Endothelial cell of umbilical vein (primary cell): ENCODE measurements at regions not wholly inside any gene's neighbourhood (a gene's known extent, or its start where the extent isn't known, plus 50 kb on each side); places are given as distances from the start of the nearest gene placed in this dataset.

Experiments used
- BruUV-seq: library from RNA; stranded (reverse); fragments of 400-500 nt; replicated peaks from 2 replicates; lab custom pipeline; 2021; lab: Mats Ljungman, UMichigan
- CTCF ChIA-PET: fragments of 300-600, 350-600 bp; sonication (Branson Sonifier 250); formaldehyde crosslinking; loops from one replicate; lab custom pipeline; 2021; ENCODE audit warnings: antibody characterized with exemption, inconsistent platforms; lab: Charles Lee
- POLR2A ChIA-PET: fragments of 300-600, 350-600 bp; sonication (Branson Sonifier 250); formaldehyde crosslinking; loops from one replicate; lab custom pipeline; 2021; ENCODE audit warnings: antibody characterized with exemption, inconsistent platforms; lab: Charles Lee
- DNase-seq: peaks from one replicate; pipeline ENCODE4 v3.0.0-alpha.2; 2011; ENCODE audit warnings: low read depth, low spot score
- FAIRE-seq: peaks from 2 replicates; lab custom pipeline; 2011; peaks lifted over from hg19 to GRCh38; lab: Jason Lieb, UNC
- H2AFZ ChIP-seq: 2 replicates; pipeline ENCODE4 v1.6.0; 2012; ENCODE audit warnings: low read depth, low read length, control low read depth, inconsistent platforms
- H3K27ac ChIP-seq: 2 replicates; pipeline ENCODE4 v1.5.1; 2011; ENCODE audit warnings: low read depth, mild to moderate bottlenecking, control low read depth, low read length, moderate library complexity; ENCODE audit not compliant: insufficient read depth
- H3K27me3 ChIP-seq, 2 experiments: 2 replicates each; pipeline versions ENCODE4 v1.6.0 to v1.6.1; 2011; ENCODE audit warnings: low read length in 2 of 2, mixed read lengths in 1 of 2; ENCODE audit not compliant: control insufficient read depth in 2 of 2, insufficient read depth in 2 of 2
- H3K36me3 ChIP-seq, 2 experiments: 2 replicates in 1 of 2; 3 replicates in 1 of 2; pipeline ENCODE4 v1.5.1; 2011; ENCODE audit warnings: low read length in 2 of 2, mild to moderate bottlenecking in 1 of 2, moderate library complexity in 1 of 2; ENCODE audit not compliant: control insufficient read depth in 2 of 2, insufficient read depth in 2 of 2; ENCODE audit errors: extremely low read depth in 1 of 2
- H3K4me1 ChIP-seq: 3 replicates; pipeline ENCODE4 v1.5.1; 2011; ENCODE audit warnings: mild to moderate bottlenecking, low read length; ENCODE audit not compliant: control insufficient read depth, insufficient read depth; ENCODE audit errors: extremely low read depth
- H3K4me2 ChIP-seq: 2 replicates; pipeline ENCODE4 v1.6.1; 2011; ENCODE audit warnings: low read length, control low read depth, mixed read lengths; ENCODE audit not compliant: insufficient read depth
- H3K4me3 ChIP-seq, 3 experiments: fragments of 200-600 bp in 1 of 3; sonication (generic), shearing (Covaris generic) in 1 of 3; replicated peaks in 1 of 3; 2 replicates each; pipeline ENCODE4 v1.5.1; 2011 to 2016; ENCODE audit warnings: control low read depth in 3 of 3, low read length in 3 of 3, mild to moderate bottlenecking in 2 of 3, inconsistent platforms in 1 of 3, low read depth in 1 of 3, moderate library complexity in 1 of 3; ENCODE audit not compliant: insufficient read depth in 1 of 3
- H3K79me2 ChIP-seq: 2 replicates; pipeline ENCODE4 v1.6.0; 2012; ENCODE audit warnings: low read length, inconsistent platforms; ENCODE audit not compliant: control insufficient read depth, insufficient read depth
- H3K9ac ChIP-seq: replicated peaks from 2 replicates; pipeline ENCODE3; 2011; ENCODE audit warnings: low read length, control low read depth; ENCODE audit not compliant: insufficient read depth; ENCODE audit errors: extremely low read depth
- H3K9me1 ChIP-seq: replicated peaks from 3 replicates; pipeline ENCODE4 v1.6.0; 2011; ENCODE audit warnings: mild to moderate bottlenecking, low read length; ENCODE audit not compliant: control insufficient read depth, insufficient read depth; ENCODE audit errors: extremely low read depth
- H3K9me3 ChIP-seq: replicated peaks from 2 replicates; pipeline ENCODE4 v1.5.1; 2012; ENCODE audit warnings: low read length, inconsistent platforms; ENCODE audit not compliant: control insufficient read depth, insufficient read depth
- H4K20me1 ChIP-seq: replicated peaks from 2 replicates; pipeline ENCODE3; 2011; ENCODE audit warnings: mild to moderate bottlenecking, low read length; ENCODE audit not compliant: control insufficient read depth, insufficient read depth; ENCODE audit errors: extremely low read depth
- CTCF ChIP-seq, 2 donors: IDR thresholded peaks; 1 replicate in 1 of 2; 2 replicates in 1 of 2; pipeline ENCODE4 v1.5.1; 2011; ENCODE audit warnings: low read length in 2 of 2, mild to moderate bottlenecking in 2 of 2, moderate library complexity in 2 of 2, control low read depth in 1 of 2, inconsistent platforms in 1 of 2, low read depth in 1 of 2; ENCODE audit not compliant: insufficient read depth in 1 of 2; ENCODE audit errors: extremely low read depth in 1 of 2
- FOS ChIP-seq: IDR thresholded peaks from 2 replicates; pipeline ENCODE4 v1.6.1; 2011; ENCODE audit warnings: mild to moderate bottlenecking, low read length, moderate library complexity, borderline replicate concordance; ENCODE audit not compliant: insufficient read depth
- GATA2 ChIP-seq: IDR thresholded peaks from 2 replicates; pipeline ENCODE4 v1.7.0; 2011; ENCODE audit warnings: low read depth, mild to moderate bottlenecking, moderate library complexity, mixed read lengths, low read length; ENCODE audit not compliant: insufficient read length, insufficient read depth
- JUN ChIP-seq: IDR thresholded peaks from 2 replicates; pipeline ENCODE4 v1.6.1; 2011; ENCODE audit warnings: borderline replicate concordance, low read depth; ENCODE audit not compliant: insufficient read length, insufficient read depth
- MAX ChIP-seq: IDR thresholded peaks from 2 replicates; pipeline ENCODE4 v1.6.1; 2011; ENCODE audit not compliant: insufficient read depth, insufficient read length
- MYC ChIP-seq: IDR thresholded peaks from one replicate; pipeline ENCODE4 v1.6.1; 2011; ENCODE audit warnings: mild to moderate bottlenecking, low read depth, low read length
- POLR2AphosphoS5 ChIP-seq: IDR thresholded peaks from 2 replicates; pipeline ENCODE4 v1.6.1; 2012; ENCODE audit warnings: low read depth, mild to moderate bottlenecking, control low read depth, low read length, moderate library complexity; ENCODE audit not compliant: insufficient read depth
- dilution Hi-C: fragments of 300-500 bp; cut with MboI; formaldehyde crosslinking; loops from one replicate; pipeline ENCODE4 v1.15.0; 2019; ENCODE audit warnings: low sequenced_read_pairs; ENCODE audit not compliant: extremely low pct_ligation_motif_present
- intact Hi-C: fragments of 100-400 bp; cut with micrococcal nuclease; formaldehyde crosslinking; loops from one replicate; pipeline ENCODE4 v1.10.0; 2022

- dilution Hi-C loops (no loop called here), intact Hi-C loops (no loop called here)
- Histone ChIP-seq H3K4me1 (no peaks in the 10 kb centered on the region), H3K9me3 (no peaks in the 10 kb centered on the region), H3K27me3 (no peaks in the 10 kb centered on the region), H3K36me3 (no peaks in the 10 kb centered on the region), H3K9ac (no peak overlapping the region), H3K9me1 (no peaks in the 10 kb centered on the region), H3K27ac (no peak overlapping the region), H3K4me2 (no peak overlapping the region), H3K4me3 (no peak overlapping the region), H4K20me1 (no peaks in the 10 kb centered on the region), H2AFZ (no peak overlapping the region), H3K79me2 (no peaks in the 10 kb centered on the region)
- DNase-seq (no peak), FAIRE-seq (no peak)
- BruUV-seq = no TSS peak
- POLR2A ChIA-PET = no interaction called here
- CTCF ChIA-PET = no interaction called here
- no peak for TF ChIP-seq CTCF (IDR thresholded peaks at IDR 0.05; ENCODE audit: extremely low read depth in 1 of 2, insufficient read depth in 1 of 2, low read depth in 1 of 2, low read length in 2 of 2)
- TF ChIP-seq MYC = no peak
- TF ChIP-seq FOS = no peak
- TF ChIP-seq GATA2 = no peak
- no peak for TF ChIP-seq JUN
- TF ChIP-seq MAX = no peak
- no peak for TF ChIP-seq POLR2AphosphoS5
These were observed 317.0 kb upstream of the TMPO start for GRCh38 chr12:98198261-98198982.
